ENCODE measurements at regions not wholly inside any gene's neighbourhood (a gene's known extent, or its start where the extent isn't known, plus 50 kb on each side); places are given as distances from the start of the nearest gene placed in this dataset.

- TF ChIP-seq HBP1 (CRISPR knock-in tag; IDR thresholded peaks at IDR 0.05): no peak
Observed at GRCh38 chr2:122523143-122523542, 767.7 kb downstream of the TSN start (continued).

GRCh38 chr2:122523981-122524380 lies 768.5 kb downstream of the TSN start:
- DNase-seq (ENCODE audit: extremely low read depth in 1 of 4, low spot score in 3 of 4) (no peak), FAIRE-seq (no peak), ATAC-seq (no peak)
- WGBS (ENCODE audit: insufficient coverage, low coverage, missing lambda C conversion rate): 0% methylated on average over 3 of the region's 3 CpGs
- no peaks in the 10 kb centered on the region for H4K20me1 ChIP-seq (replicated peaks; ENCODE audit: control insufficient read depth, insufficient read depth, low read length)
- CTCF ChIA-PET (ENCODE audit: low intra/inter-chr PET ratio): no interaction called here
- TF ChIP-seq PRDM10 (IDR thresholded peaks at IDR 0.05; ENCODE audit: partially characterized antibody) (no peak), ZFP91 (CRISPR knock-in tag; IDR thresholded peaks at IDR 0.05) (no peak), SREBF1 (IDR thresholded peaks at IDR 0.05; ENCODE audit: borderline replicate concordance, low read depth, low read length) (no peak)
- H2AFZ ChIP-seq (ENCODE audit: low read depth, low read length): no peak overlapping the region
- no TSS peak for BruUV-seq (replicated peaks)
- no peaks in the 10 kb centered on the region for H3K36me3 ChIP-seq (ENCODE audit: control insufficient read depth, insufficient read depth, low read length)
- in situ Hi-C loops (cut with MboI): no loop called here
- no peak overlapping the region for H3K4me3 ChIP-seq
- intact Hi-C loops (cut with micrococcal nuclease): no loop called here
- H3K27ac ChIP-seq (ENCODE audit: extremely low read depth, low read depth, low read length): no peak overlapping the region
- H3K27me3 ChIP-seq (ENCODE audit: control insufficient read depth in 2 of 2, insufficient read depth in 2 of 2, low read length in 2 of 2): no peaks in the 10 kb centered on the region
- no peaks in the 10 kb centered on the region; the same call in 1 of the 2 replicates for H3K9me3 ChIP-seq (replicated peaks; ENCODE audit: control insufficient read depth, insufficient read depth, low read depth, low read length)
- no peaks in the 10 kb centered on the region for H3K9me1 ChIP-seq (ENCODE audit: control insufficient read depth, insufficient read depth, low read length)
- H3K4me1 ChIP-seq (replicated peaks in 1 of 2; ENCODE audit: control insufficient read depth in 2 of 2, insufficient read depth in 2 of 2, low read length in 2 of 2): no peaks in the 10 kb centered on the region
- POLR2A ChIA-PET: no interaction called here
- no peaks in the 10 kb centered on the region for H3K79me2 ChIP-seq (ENCODE audit: control insufficient read depth, insufficient read depth, low read length)
- no peak overlapping the region for H3K4me2 ChIP-seq (ENCODE audit: insufficient read depth, low read length)
- H3K9ac ChIP-seq (ENCODE audit: insufficient read depth in 1 of 2, low read depth in 2 of 2, low read length in 2 of 2): no peak overlapping the region
